ENCODE measurements at regions not wholly inside any gene's neighbourhood (a gene's known extent, or its start where the extent isn't known, plus 50 kb on each side); places are given as distances from the start of the nearest gene placed in this dataset.
A peak's percentile ranks its signal among the peaks of the same experiment; 100 is the strongest.

DNA sequence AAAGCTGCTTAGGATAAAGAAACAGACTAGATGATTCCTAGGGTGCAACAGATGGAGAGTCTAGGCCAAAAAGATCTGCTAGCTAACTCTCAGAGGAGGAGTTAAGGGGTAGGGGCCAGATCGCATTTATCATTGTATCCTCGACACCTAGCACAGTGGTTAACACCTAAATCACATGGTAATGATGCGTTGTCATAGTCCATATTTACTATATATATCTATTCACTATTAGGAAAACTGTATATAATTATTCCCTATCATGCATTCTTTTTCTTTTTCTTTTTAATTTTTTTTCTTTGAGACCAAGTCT lies 92.8 kb upstream of the SLC44A1 start:
- no peak for TF ChIP-seq POLR2A (IDR thresholded peaks at IDR 0.05)
- TF ChIP-seq, protein P1, sequence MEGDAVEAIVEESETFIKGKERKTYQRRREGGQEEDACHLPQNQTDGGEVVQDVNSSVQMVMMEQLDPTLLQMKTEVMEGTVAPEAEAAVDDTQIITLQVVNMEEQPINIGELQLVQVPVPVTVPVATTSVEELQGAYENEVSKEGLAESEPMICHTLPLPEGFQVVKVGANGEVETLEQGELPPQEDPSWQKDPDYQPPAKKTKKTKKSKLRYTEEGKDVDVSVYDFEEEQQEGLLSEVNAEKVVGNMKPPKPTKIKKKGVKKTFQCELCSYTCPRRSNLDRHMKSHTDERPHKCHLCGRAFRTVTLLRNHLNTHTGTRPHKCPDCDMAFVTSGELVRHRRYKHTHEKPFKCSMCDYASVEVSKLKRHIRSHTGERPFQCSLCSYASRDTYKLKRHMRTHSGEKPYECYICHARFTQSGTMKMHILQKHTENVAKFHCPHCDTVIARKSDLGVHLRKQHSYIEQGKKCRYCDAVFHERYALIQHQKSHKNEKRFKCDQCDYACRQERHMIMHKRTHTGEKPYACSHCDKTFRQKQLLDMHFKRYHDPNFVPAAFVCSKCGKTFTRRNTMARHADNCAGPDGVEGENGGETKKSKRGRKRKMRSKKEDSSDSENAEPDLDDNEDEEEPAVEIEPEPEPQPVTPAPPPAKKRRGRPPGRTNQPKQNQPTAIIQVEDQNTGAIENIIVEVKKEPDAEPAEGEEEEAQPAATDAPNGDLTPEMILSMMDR (IDR thresholded peaks at IDR 0.05): no peak
- no peak for DNase-seq (ENCODE audit: low spot score in 2 of 2)
- no peak overlapping the region for H3K4me3 ChIP-seq (ENCODE audit: low read depth, poor library complexity, severe bottlenecking)
- intact Hi-C loops (cut with DNase I; ENCODE audit: low total_unique reads): loop anchor here (10.0 kb wide), 3 partner anchors 87 to 287 kb away; no protein-coding TSS in a partner anchor
- WGBS, 2 donors: 94 to 95% methylated on average over 3 of the region's 3 CpGs

DNA sequence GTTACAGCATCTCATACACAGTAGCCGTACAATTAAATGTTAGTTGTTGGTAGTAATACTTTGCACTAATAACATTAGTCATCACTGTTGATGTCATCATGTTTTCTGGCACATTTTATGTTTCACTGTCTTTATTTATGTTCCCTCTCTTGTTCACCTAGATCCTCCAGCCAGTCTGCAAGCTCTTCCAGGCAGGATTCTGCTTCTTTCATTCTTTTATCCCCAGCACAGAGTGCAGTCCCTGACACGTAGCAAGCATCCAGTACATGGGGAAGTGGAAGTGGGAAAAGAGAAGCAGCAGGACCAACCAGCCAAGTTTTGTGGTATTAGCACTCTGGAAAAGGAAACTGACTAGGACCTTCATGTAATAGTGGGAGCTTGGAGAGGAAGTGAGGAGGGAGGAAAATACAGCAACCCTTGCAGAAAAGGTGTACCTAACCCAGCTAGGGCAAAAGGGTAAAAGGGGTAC lies 89.7 kb upstream of the SLC44A1 start:
- DNase-seq (ENCODE audit: low spot score in 2 of 2): peak in 1 of 2 donors; percentile 26
- TF ChIP-seq, protein P1 (IDR thresholded peaks at IDR 0.05): no peak
- no peak for TF ChIP-seq POLR2A (IDR thresholded peaks at IDR 0.05)
- WGBS, 2 donors: 28 to 37% methylated on average over 2 of the region's 2 CpGs
- no peak overlapping the region for H3K4me3 ChIP-seq (ENCODE audit: low read depth, poor library complexity, severe bottlenecking)
- intact Hi-C loops (cut with DNase I; ENCODE audit: low total_unique reads): loop anchor here (5.0 to 10.0 kb wide), 4 partner anchors 90 to 290 kb away; partner anchors contain the start of gene ABCA1

DNA sequence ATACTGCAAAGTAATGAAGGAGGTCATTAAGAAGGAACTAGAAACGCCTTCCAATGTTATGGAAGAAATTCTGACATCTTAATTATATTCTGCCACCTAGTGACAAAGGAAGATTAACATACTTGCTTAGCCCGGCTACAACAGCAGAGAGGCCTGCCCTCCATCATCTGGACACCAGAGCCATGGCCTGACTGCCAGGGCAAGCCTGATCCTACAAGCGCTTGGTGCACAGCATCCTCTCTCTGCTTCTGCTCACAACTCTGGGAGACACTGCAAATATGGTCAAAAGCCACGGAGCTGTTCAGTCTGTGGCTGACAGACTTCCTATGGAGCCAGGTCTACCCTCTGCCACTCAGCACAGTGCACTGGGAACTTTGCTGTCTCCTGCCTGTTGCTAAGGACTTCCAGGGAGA lies 87.3 kb upstream of the SLC44A1 start:
- peak; percentile 31 to 88 for DNase-seq (ENCODE audit: low spot score in 2 of 2)
- H3K4me3 ChIP-seq (ENCODE audit: low read depth, poor library complexity, severe bottlenecking): no peak overlapping the region
- intact Hi-C loops (cut with DNase I; ENCODE audit: low total_unique reads): loop anchor here (5.0 to 10.0 kb wide), 4 partner anchors 92 to 292 kb away; partner anchors contain the start of gene ABCA1
- WGBS, 2 donors: 5 to 23% methylated on average over 4 of the region's 4 CpGs
- no peak for TF ChIP-seq POLR2A (IDR thresholded peaks at IDR 0.05)
- TF ChIP-seq, protein P1 (IDR thresholded peaks at IDR 0.05): no peak

DNA sequence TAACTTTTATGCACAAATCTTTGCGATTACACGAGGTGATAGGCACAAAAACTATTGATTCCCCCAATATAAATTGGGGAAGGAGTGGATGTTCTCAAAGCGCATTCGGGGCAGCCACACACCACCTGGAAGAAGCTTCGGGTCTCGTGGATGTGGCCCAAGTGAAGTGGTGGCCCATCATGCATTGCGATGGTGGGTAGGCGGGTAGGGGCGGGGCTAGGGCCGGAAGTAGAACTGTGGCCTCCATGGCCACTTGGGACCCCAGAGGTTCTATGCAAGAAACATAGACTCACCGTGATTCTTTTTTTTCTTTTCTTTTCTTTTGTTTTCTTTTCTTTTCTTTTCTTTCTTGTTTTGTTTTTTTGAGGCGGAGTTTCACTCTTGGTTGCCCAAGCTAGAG lies 86.4 kb upstream of the SLC44A1 start:
- H3K4me3 ChIP-seq (ENCODE audit: low read depth, poor library complexity, severe bottlenecking): no peak overlapping the region
- 94 to 95% methylated on average over 12 of the region's 12 CpGs for WGBS, 2 donors
- DNase-seq (ENCODE audit: low spot score in 2 of 2): no peak
- intact Hi-C loops (cut with DNase I; ENCODE audit: low total_unique reads): loop anchor here (5.0 to 10.0 kb wide), 4 partner anchors 93 to 293 kb away; partner anchors contain the start of gene ABCA1
- no peak for TF ChIP-seq POLR2A (IDR thresholded peaks at IDR 0.05)
- TF ChIP-seq, protein P1 (IDR thresholded peaks at IDR 0.05): no peak

DNA sequence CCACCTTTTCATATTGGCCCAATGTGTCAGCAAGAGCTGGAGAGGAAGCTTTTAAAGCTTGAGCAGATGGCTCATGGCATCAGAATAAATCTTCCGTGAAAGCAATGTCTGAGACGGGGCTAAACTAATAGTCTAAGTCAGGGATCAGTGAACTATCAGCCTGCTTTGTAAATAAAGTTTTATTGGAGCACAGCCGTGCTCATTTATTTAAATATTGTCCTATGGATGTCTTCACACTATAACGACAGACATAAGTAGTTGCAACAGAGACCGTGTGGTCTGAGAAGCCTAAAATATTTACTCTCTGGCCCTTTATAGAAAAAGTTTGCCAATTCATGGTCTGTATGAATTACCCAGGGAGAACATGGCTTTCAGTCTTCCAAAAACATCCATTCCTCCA lies 85.6 kb upstream of the SLC44A1 start:
- TF ChIP-seq, protein P1 (IDR thresholded peaks at IDR 0.05): no peak
- DNase-seq (ENCODE audit: low spot score in 2 of 2): no peak
- no peak overlapping the region for H3K4me3 ChIP-seq (ENCODE audit: low read depth, poor library complexity, severe bottlenecking)
- WGBS, 2 donors: 87 to 88% methylated on average over 5 of the region's 5 CpGs
- intact Hi-C loops (cut with DNase I; ENCODE audit: low total_unique reads): loop anchor here (5.0 to 10.0 kb wide), 4 partner anchors 94 to 294 kb away; partner anchors contain the start of gene ABCA1

DNA sequence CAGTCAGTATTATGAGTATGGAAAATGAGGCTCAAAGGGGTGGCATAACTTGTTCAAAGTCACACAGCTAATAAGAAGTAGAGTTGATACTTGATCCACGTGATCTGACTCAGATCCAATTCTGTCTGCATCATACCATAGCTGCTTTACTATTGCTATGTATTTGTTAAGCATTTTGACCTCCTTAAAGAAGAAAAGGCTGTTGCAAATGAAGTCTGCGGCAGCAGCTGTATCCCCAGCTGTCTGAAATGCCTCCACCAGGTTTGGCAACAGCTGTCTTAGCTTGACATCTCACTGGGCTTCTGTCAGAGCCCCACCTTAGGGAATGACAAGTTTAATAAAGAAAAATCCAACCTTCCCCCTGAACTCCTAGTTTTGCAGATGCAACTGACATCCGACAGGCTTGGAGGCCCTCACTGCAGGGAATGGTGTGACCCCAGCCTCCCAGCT lies 75.6 kb upstream of the SLC44A1 start:
- TF ChIP-seq, protein P1 (IDR thresholded peaks at IDR 0.05): no peak
- no peak for TF ChIP-seq POLR2A (IDR thresholded peaks at IDR 0.05)
- no peak overlapping the region for H3K4me3 ChIP-seq (ENCODE audit: low read depth, poor library complexity, severe bottlenecking)
- intact Hi-C loops (cut with DNase I; ENCODE audit: low total_unique reads): no loop called here
- DNase-seq (ENCODE audit: low spot score in 2 of 2): no peak
- WGBS, 2 donors: 70 to 80% methylated on average over 3 of the region's 3 CpGs

All from lower leg skin (tissue), 4 donors.